ENCODE measurements at regions not wholly inside any gene's neighbourhood (a gene's known extent, or its start where the extent isn't known, plus 50 kb on each side); places are given as distances from the start of the nearest gene placed in this dataset.

- no peaks in the 10 kb centered on the region for H3K9me3 ChIP-seq
- peaks cover 0 to 13% (median 4%) of the 10 kb centered on the region in 6 donors for H3K4me1 ChIP-seq
- intact Hi-C loops (cut with DNase I; ENCODE audit: low total_unique reads), result no loop called here
- 26 to 41% (median 30%) methylated on average over 4 of the region's 4 CpGs for WGBS, 5 donors
- peaks cover 0 to 69% (median 3%) of the 10 kb centered on the region in 7 donors for H3K27me3 ChIP-seq (replicated peaks in 1 of 7)
- no peak for TF ChIP-seq POLR2A (IDR thresholded peaks at IDR 0.05)
- no peak for TF ChIP-seq POLR2AphosphoS5 (IDR thresholded peaks at IDR 0.05)
- no peak for TF ChIP-seq CTCF (IDR thresholded peaks at IDR 0.05 in 8 of 11, conservative IDR thresholded peaks at IDR 0.05 in 3 of 11)
- peak overlapping the region in 4 of 8 donors; percentile 3 to 16 (median 11) for H3K27ac ChIP-seq
- H3K36me3 ChIP-seq, result no peaks in the 10 kb centered on the region
- H3K4me3 ChIP-seq, result no peak overlapping the region
- no peak for DNase-seq
Measured at GRCh38 chr14:54169254-54169924, 212.8 kb upstream of the BMP4 start.

GRCh38 chr14:54170301-54170700 is 213.7 kb upstream of the BMP4 start:
- no peak for DNase-seq
- H3K36me3 ChIP-seq, result no peaks in the 10 kb centered on the region
- intact Hi-C loops (cut with DNase I; ENCODE audit: low total_unique reads), result no loop called here
- no peak for TF ChIP-seq CTCF (IDR thresholded peaks at IDR 0.05 in 8 of 11, conservative IDR thresholded peaks at IDR 0.05 in 3 of 11)
- TF ChIP-seq POLR2A (IDR thresholded peaks at IDR 0.05), result no peak
- TF ChIP-seq POLR2AphosphoS5 (IDR thresholded peaks at IDR 0.05), result no peak
- no peak overlapping the region for H3K4me3 ChIP-seq
- peak overlapping the region in 5 of 8 donors; percentile 31 to 58 (median 47) for H3K27ac ChIP-seq
- peaks cover 0 to 72% (median 3%) of the 10 kb centered on the region in 7 donors for H3K27me3 ChIP-seq (replicated peaks in 1 of 7)
- no peaks in the 10 kb centered on the region for H3K9me3 ChIP-seq
- H3K4me1 ChIP-seq, result peaks cover 0 to 13% (median 5%) of the 10 kb centered on the region in 6 donors

- intact Hi-C loops (cut with DNase I; ENCODE audit: low total_unique reads), result no loop called here
- no peak overlapping the region for H3K27ac ChIP-seq
- 56 to 72% (median 64%) methylated on average over 3 of the region's 3 CpGs for WGBS, 5 donors
- H3K9me3 ChIP-seq, result no peaks in the 10 kb centered on the region
- no peak for TF ChIP-seq CTCF (IDR thresholded peaks at IDR 0.05 in 8 of 11, conservative IDR thresholded peaks at IDR 0.05 in 3 of 11)
- TF ChIP-seq POLR2AphosphoS5 (IDR thresholded peaks at IDR 0.05), result no peak
- TF ChIP-seq POLR2A (IDR thresholded peaks at IDR 0.05), result no peak
- peaks cover 0 to 72% (median 8%) of the 10 kb centered on the region in 7 donors for H3K27me3 ChIP-seq (replicated peaks in 1 of 7)
- H3K36me3 ChIP-seq, result no peaks in the 10 kb centered on the region
- no peak overlapping the region for H3K4me3 ChIP-seq
- DNase-seq, result no peak
- peaks cover 0 to 16% (median 5%) of the 10 kb centered on the region in 6 donors for H3K4me1 ChIP-seq
Measured at GRCh38 chr14:54172114-54172513, 215.5 kb upstream of the BMP4 start.

- WGBS, 5 donors, result 66 to 88% (median 85%) methylated on average over 3 of the region's 3 CpGs
- no peak for TF ChIP-seq POLR2AphosphoS5 (IDR thresholded peaks at IDR 0.05)
- no peak for TF ChIP-seq CTCF (IDR thresholded peaks at IDR 0.05 in 8 of 11, conservative IDR thresholded peaks at IDR 0.05 in 3 of 11)
- no peak for TF ChIP-seq POLR2A (IDR thresholded peaks at IDR 0.05)
- no peak for DNase-seq
- Histone ChIP-seq H3K9me3 (no peaks in the 10 kb centered on the region), H3K27ac (no peak overlapping the region), H3K36me3 (no peaks in the 10 kb centered on the region), H3K27me3 (replicated peaks in 1 of 7) (peaks cover 0 to 72% (median 8%) of the 10 kb centered on the region in 7 donors), H3K4me3 (no peak overlapping the region), H3K4me1 (peaks cover 0 to 16% (median 5%) of the 10 kb centered on the region in 6 donors)
- intact Hi-C loops (cut with DNase I; ENCODE audit: low total_unique reads), result no loop called here
Measured at GRCh38 chr14:54172562-54172961, 215.9 kb upstream of the BMP4 start.

Data from spleen (tissue), 11 donors.